ENCODE measurements at regions not wholly inside any gene's neighbourhood (a gene's known extent, or its start where the extent isn't known, plus 50 kb on each side); places are given as distances from the start of the nearest gene placed in this dataset.

GRCh38 chr1:76746206-76746605 lies 121.1 kb upstream of the ST6GALNAC5 start:
- intact Hi-C loops (cut with micrococcal nuclease; ENCODE audit: unreplicated experiment) (no loop called here), in situ Hi-C loops (cut with MboI) (no loop called here)
- Histone ChIP-seq H4K20me1 (ENCODE audit: control insufficient read depth, insufficient read depth) (no peaks in the 10 kb centered on the region), H3K9me3 (replicated peaks; ENCODE audit: control insufficient read depth, insufficient read depth, low read length) (no peaks in the 10 kb centered on the region), H3K27me3 (replicated peaks in 1 of 2; ENCODE audit: control insufficient read depth in 2 of 2, insufficient read depth in 2 of 2, low read length in 1 of 2) (no peaks in the 10 kb centered on the region), H3K4me2 (ENCODE audit: control insufficient read depth, insufficient read depth) (no peak overlapping the region), H3K36me3 (ENCODE audit: control insufficient read depth in 2 of 2, insufficient read depth in 2 of 2, low read length in 1 of 2) (no peaks in the 10 kb centered on the region), H2AFZ (ENCODE audit: control insufficient read depth, low read depth, low read length) (no peak overlapping the region), H3K27ac (ENCODE audit: control insufficient read depth, insufficient read depth) (no peak overlapping the region), H3K4me3 (no peak overlapping the region), H3K9ac (ENCODE audit: control insufficient read depth, insufficient read depth, low read length) (no peak overlapping the region), H3K79me2 (ENCODE audit: control insufficient read depth, insufficient read depth, low read length) (no peaks in the 10 kb centered on the region), H3K4me1 (ENCODE audit: control insufficient read depth, insufficient read depth, low read length) (no peaks in the 10 kb centered on the region)
- CTCF ChIA-PET: interaction anchor here (0.6 kb wide), 1 partner anchor 755 kb away, joined by 3 read pairs; no protein-coding TSS in a partner anchor
- POLR2A ChIA-PET: no interaction called here
- FAIRE-seq (no peak), ATAC-seq (no peak), DNase-seq (ENCODE audit: low read depth, low spot score) (no peak)
- WGBS (ENCODE audit: insufficient coverage, insufficient replicate concordance, low lambda C conversion rate, missing lambda C conversion rate): 79% methylated on average over 2 of the region's 2 CpGs
- TF ChIP-seq RAD51 (IDR thresholded peaks at IDR 0.05) (no peak), ZNF274 (IDR thresholded peaks at IDR 0.05; ENCODE audit: insufficient read depth, insufficient read length) (no peak), ATF7 (IDR thresholded peaks at IDR 0.05; ENCODE audit: low read depth) (no peak), CEBPZ (IDR thresholded peaks at IDR 0.05; ENCODE audit: low read depth, low read length) (no peak), POLR2AphosphoS5 (IDR thresholded peaks at IDR 0.05; ENCODE audit: low read length) (no peak), USF1 (IDR thresholded peaks at IDR 0.05; ENCODE audit: borderline replicate concordance, extremely low read length, insufficient read depth, low read depth, low read length) (no peak), CBX5 (IDR thresholded peaks at IDR 0.05; ENCODE audit: low read depth) (no peak), ETV6 (conservative IDR thresholded peaks at IDR 0.05 in 1 of 2, IDR thresholded peaks at IDR 0.05 in 1 of 2; ENCODE audit: borderline replicate concordance in 1 of 2, low read depth in 1 of 2) (no peak), PML (IDR thresholded peaks at IDR 0.05; ENCODE audit: low read length) (no peak), E2F8 (IDR thresholded peaks at IDR 0.05; ENCODE audit: low read depth, partially characterized antibody) (no peak), IKZF2 (IDR thresholded peaks at IDR 0.05) (no peak), ZNF24 (IDR thresholded peaks at IDR 0.05) (no peak), NFYA (IDR thresholded peaks at IDR 0.05; ENCODE audit: borderline replicate concordance, low read depth, low read length) (no peak)
- SMC1A ChIA-PET (ENCODE audit: uncharacterized antibody, unreplicated experiment): no interaction called here
- BruUV-seq (replicated peaks): no TSS peak
- RAD21 ChIA-PET (ENCODE audit: unreplicated experiment): no interaction called here

All from GM12878 (cell line).